ENCODE measurements at regions not wholly inside any gene's neighbourhood (a gene's known extent, or its start where the extent isn't known, plus 50 kb on each side); places are given as distances from the start of the nearest gene placed in this dataset.

DNA sequence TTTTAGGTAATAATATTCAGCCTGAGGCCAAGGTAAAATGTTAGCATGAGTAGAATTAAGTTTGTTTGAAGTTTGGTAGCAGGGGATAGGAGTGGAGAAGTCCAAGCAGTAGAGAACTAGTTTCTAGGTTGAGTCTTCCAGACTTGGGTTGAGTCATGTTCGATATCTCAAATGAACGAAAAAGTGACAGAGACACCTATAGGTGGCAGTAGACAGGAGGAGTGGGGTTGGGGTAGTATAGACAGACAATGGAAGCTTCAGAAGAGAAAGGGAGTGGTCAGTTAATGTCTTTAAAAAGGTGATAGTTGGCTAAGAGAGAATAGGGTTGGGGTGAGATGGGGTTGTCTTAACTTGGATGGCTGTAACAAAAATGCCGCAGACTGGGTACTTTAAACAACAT is 58.7 kb upstream of the EMCN start:
- TF ChIP-seq, protein P1, sequence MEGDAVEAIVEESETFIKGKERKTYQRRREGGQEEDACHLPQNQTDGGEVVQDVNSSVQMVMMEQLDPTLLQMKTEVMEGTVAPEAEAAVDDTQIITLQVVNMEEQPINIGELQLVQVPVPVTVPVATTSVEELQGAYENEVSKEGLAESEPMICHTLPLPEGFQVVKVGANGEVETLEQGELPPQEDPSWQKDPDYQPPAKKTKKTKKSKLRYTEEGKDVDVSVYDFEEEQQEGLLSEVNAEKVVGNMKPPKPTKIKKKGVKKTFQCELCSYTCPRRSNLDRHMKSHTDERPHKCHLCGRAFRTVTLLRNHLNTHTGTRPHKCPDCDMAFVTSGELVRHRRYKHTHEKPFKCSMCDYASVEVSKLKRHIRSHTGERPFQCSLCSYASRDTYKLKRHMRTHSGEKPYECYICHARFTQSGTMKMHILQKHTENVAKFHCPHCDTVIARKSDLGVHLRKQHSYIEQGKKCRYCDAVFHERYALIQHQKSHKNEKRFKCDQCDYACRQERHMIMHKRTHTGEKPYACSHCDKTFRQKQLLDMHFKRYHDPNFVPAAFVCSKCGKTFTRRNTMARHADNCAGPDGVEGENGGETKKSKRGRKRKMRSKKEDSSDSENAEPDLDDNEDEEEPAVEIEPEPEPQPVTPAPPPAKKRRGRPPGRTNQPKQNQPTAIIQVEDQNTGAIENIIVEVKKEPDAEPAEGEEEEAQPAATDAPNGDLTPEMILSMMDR (IDR thresholded peaks at IDR 0.05) = no peak
- H3K36me3 ChIP-seq = no peaks in the 10 kb centered on the region
- H3K27me3 ChIP-seq = no peaks in the 10 kb centered on the region
- H3K4me1 ChIP-seq (ENCODE audit: control insufficient read depth in 1 of 2, insufficient read depth in 1 of 2, low read depth in 1 of 2, low read length in 1 of 2) = no peaks in the 10 kb centered on the region
- no peaks in the 10 kb centered on the region for H3K9me3 ChIP-seq
- no peak overlapping the region for H3K27ac ChIP-seq
- H3K4me3 ChIP-seq (ENCODE audit: low read depth in 1 of 2, low read length in 1 of 2) = no peak overlapping the region

GRCh38 chr4:100574607-100575006 is 56.8 kb upstream of the EMCN start:
- no peaks in the 10 kb centered on the region for H3K36me3 ChIP-seq
- TF ChIP-seq, protein P1 (IDR thresholded peaks at IDR 0.05) = no peak
- no peak overlapping the region for H3K4me3 ChIP-seq (ENCODE audit: low read depth in 1 of 2, low read length in 1 of 2)
- H3K27ac ChIP-seq = no peak overlapping the region
- H3K4me1 ChIP-seq (ENCODE audit: control insufficient read depth in 1 of 2, insufficient read depth in 1 of 2, low read depth in 1 of 2, low read length in 1 of 2) = no peaks in the 10 kb centered on the region
- H3K9me3 ChIP-seq = no peaks in the 10 kb centered on the region
- H3K27me3 ChIP-seq = no peaks in the 10 kb centered on the region

GRCh38 chr4:100569196-100569595 is 51.4 kb upstream of the EMCN start:
- Histone ChIP-seq H3K9me3 (no peaks in the 10 kb centered on the region), H3K4me1 (ENCODE audit: control insufficient read depth in 1 of 2, insufficient read depth in 1 of 2, low read depth in 1 of 2, low read length in 1 of 2) (no peaks in the 10 kb centered on the region), H3K4me3 (ENCODE audit: low read depth in 1 of 2, low read length in 1 of 2) (no peak overlapping the region), H3K27ac (no peak overlapping the region), H3K36me3 (no peaks in the 10 kb centered on the region), H3K27me3 (no peaks in the 10 kb centered on the region)
- TF ChIP-seq, protein P1 (IDR thresholded peaks at IDR 0.05) = no peak
